ENCODE measurements at regions not wholly inside any gene's neighbourhood (a gene's known extent, or its start where the extent isn't known, plus 50 kb on each side); places are given as distances from the start of the nearest gene placed in this dataset.

- TF ChIP-seq, protein P1, sequence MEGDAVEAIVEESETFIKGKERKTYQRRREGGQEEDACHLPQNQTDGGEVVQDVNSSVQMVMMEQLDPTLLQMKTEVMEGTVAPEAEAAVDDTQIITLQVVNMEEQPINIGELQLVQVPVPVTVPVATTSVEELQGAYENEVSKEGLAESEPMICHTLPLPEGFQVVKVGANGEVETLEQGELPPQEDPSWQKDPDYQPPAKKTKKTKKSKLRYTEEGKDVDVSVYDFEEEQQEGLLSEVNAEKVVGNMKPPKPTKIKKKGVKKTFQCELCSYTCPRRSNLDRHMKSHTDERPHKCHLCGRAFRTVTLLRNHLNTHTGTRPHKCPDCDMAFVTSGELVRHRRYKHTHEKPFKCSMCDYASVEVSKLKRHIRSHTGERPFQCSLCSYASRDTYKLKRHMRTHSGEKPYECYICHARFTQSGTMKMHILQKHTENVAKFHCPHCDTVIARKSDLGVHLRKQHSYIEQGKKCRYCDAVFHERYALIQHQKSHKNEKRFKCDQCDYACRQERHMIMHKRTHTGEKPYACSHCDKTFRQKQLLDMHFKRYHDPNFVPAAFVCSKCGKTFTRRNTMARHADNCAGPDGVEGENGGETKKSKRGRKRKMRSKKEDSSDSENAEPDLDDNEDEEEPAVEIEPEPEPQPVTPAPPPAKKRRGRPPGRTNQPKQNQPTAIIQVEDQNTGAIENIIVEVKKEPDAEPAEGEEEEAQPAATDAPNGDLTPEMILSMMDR (IDR thresholded peaks at IDR 0.05 in 8 of 11, conservative IDR thresholded peaks at IDR 0.05 in 3 of 11) = no peak
- TF ChIP-seq POLR2A (IDR thresholded peaks at IDR 0.05) = no peak
Observed at GRCh38 chr1:171432473-171432872, 52.9 kb upstream of the PRRC2C start.
